GM12892 (cell line): ENCODE measurements at regions not wholly inside any gene's neighbourhood (a gene's known extent, or its start where the extent isn't known, plus 50 kb on each side); places are given as distances from the start of the nearest gene placed in this dataset.

Experiments used
- DNase-seq: peaks from one replicate; pipeline ENCODE4 v3.0.0; 2011; ENCODE audit not compliant: insufficient read length
- FAIRE-seq: peaks from 2 replicates; lab custom pipeline; 2011; peaks lifted over from hg19 to GRCh38; lab: Jason Lieb, UNC
- POLR2A ChIP-seq: IDR thresholded peaks from 2 replicates; pipeline ENCODE4 v1.6.1; 2011; ENCODE audit warnings: low read depth, low read length, control low read depth
- POLR2AphosphoS5 ChIP-seq: IDR thresholded peaks from 2 replicates; pipeline ENCODE4 v1.6.1; 2011; ENCODE audit warnings: low read depth, low read length, control low read depth
- TAF1 ChIP-seq: IDR thresholded peaks from 2 replicates; pipeline ENCODE4 v1.6.1; 2011; ENCODE audit warnings: low read depth, mild to moderate bottlenecking, control low read depth, low read length, borderline replicate concordance

- no peak for FAIRE-seq
- DNase-seq: no peak
- no peak for TF ChIP-seq POLR2A
- TF ChIP-seq TAF1: no peak
- no peak for TF ChIP-seq POLR2AphosphoS5
These were observed 192.7 kb upstream of the KCNJ16 start for GRCh38 chr17:69882281-69882680.

GRCh38 chr17:69883120-69883519 is 191.9 kb upstream of the KCNJ16 start:
- no peak for FAIRE-seq
- TF ChIP-seq TAF1 (no peak), POLR2AphosphoS5 (no peak), POLR2A (no peak)
- DNase-seq: no peak

- FAIRE-seq (no peak), DNase-seq (no peak)
- TF ChIP-seq TAF1: no peak
- TF ChIP-seq POLR2A: no peak
- no peak for TF ChIP-seq POLR2AphosphoS5
These were observed 190.7 kb upstream of the KCNJ16 start for GRCh38 chr17:69884356-69884755.

GRCh38 chr17:69884846-69885245 is 190.2 kb upstream of the KCNJ16 start:
- DNase-seq: no peak
- TF ChIP-seq POLR2AphosphoS5 (no peak), POLR2A (no peak), TAF1 (no peak)
- FAIRE-seq: no peak

- FAIRE-seq (no peak), DNase-seq (no peak)
- TF ChIP-seq POLR2AphosphoS5: no peak
- TF ChIP-seq POLR2A: no peak
- TF ChIP-seq TAF1: no peak
These were observed 176.4 kb upstream of the KCNJ16 start for GRCh38 chr17:69898601-69899000.

GRCh38 chr17:69900101-69900500 is 174.9 kb upstream of the KCNJ16 start:
- TF ChIP-seq POLR2A (no peak), POLR2AphosphoS5 (no peak), TAF1 (no peak)
- FAIRE-seq: no peak
- DNase-seq: no peak

- no peak for TF ChIP-seq TAF1
- TF ChIP-seq POLR2A: no peak
- TF ChIP-seq POLR2AphosphoS5: no peak
- DNase-seq: no peak
- no peak for FAIRE-seq
These were observed 174.2 kb upstream of the KCNJ16 start for GRCh38 chr17:69900829-69901228.

GRCh38 chr17:69906306-69906705 is 168.7 kb upstream of the KCNJ16 start:
- TF ChIP-seq POLR2AphosphoS5 (no peak), POLR2A (no peak), TAF1 (no peak)
- FAIRE-seq (no peak), DNase-seq (no peak)

GRCh38 chr17:69907132-69907847 is 167.7 kb upstream of the KCNJ16 start:
- no peak for DNase-seq
- TF ChIP-seq TAF1 (no peak), POLR2A (no peak), POLR2AphosphoS5 (no peak)
- FAIRE-seq: no peak

GRCh38 chr17:69908626-69909368 is 166.2 kb upstream of the KCNJ16 start:
- no peak for DNase-seq
- no peak for TF ChIP-seq POLR2A
- TF ChIP-seq POLR2AphosphoS5: no peak
- TF ChIP-seq TAF1: no peak

GRCh38 chr17:69909389-69909788 is 165.6 kb upstream of the KCNJ16 start:
- FAIRE-seq (no peak), DNase-seq (no peak)
- TF ChIP-seq TAF1 (no peak), POLR2AphosphoS5 (no peak), POLR2A (no peak)

More at GRCh38 chr17:69908626-69909368, 166.2 kb upstream of the KCNJ16 start:
- no peak for FAIRE-seq

GRCh38 chr17:69912805-69913204 is 162.2 kb upstream of the KCNJ16 start:
- FAIRE-seq (no peak), DNase-seq (no peak)
- TF ChIP-seq TAF1 (no peak), POLR2A (no peak), POLR2AphosphoS5 (no peak)
